ENCODE measurements at regions not wholly inside any gene's neighbourhood (a gene's known extent, or its start where the extent isn't known, plus 50 kb on each side); places are given as distances from the start of the nearest gene placed in this dataset.

- TF ChIP-seq ZFX (IDR thresholded peaks at IDR 0.05) = no peak
- TF ChIP-seq, protein P1, sequence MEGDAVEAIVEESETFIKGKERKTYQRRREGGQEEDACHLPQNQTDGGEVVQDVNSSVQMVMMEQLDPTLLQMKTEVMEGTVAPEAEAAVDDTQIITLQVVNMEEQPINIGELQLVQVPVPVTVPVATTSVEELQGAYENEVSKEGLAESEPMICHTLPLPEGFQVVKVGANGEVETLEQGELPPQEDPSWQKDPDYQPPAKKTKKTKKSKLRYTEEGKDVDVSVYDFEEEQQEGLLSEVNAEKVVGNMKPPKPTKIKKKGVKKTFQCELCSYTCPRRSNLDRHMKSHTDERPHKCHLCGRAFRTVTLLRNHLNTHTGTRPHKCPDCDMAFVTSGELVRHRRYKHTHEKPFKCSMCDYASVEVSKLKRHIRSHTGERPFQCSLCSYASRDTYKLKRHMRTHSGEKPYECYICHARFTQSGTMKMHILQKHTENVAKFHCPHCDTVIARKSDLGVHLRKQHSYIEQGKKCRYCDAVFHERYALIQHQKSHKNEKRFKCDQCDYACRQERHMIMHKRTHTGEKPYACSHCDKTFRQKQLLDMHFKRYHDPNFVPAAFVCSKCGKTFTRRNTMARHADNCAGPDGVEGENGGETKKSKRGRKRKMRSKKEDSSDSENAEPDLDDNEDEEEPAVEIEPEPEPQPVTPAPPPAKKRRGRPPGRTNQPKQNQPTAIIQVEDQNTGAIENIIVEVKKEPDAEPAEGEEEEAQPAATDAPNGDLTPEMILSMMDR (conservative IDR thresholded peaks at IDR 0.05) = no peak
- H3K27ac ChIP-seq = no peak overlapping the region
These were observed 225.5 kb downstream of the HDGFL1 start for GRCh38 chr6:22794844-22795243.

- TF ChIP-seq ZFX (IDR thresholded peaks at IDR 0.05) = no peak
- TF ChIP-seq, protein P1 (conservative IDR thresholded peaks at IDR 0.05) = no peak
- H3K27ac ChIP-seq = no peak overlapping the region
These were observed 231.1 kb downstream of the HDGFL1 start for GRCh38 chr6:22800451-22800850.

GRCh38 chr6:22801831-22802230 is 232.5 kb downstream of the HDGFL1 start:
- H3K27ac ChIP-seq = no peak overlapping the region
- TF ChIP-seq, protein P1 (conservative IDR thresholded peaks at IDR 0.05) = no peak
- TF ChIP-seq ZFX (IDR thresholded peaks at IDR 0.05) = no peak

GRCh38 chr6:22804620-22805261 is 235.4 kb downstream of the HDGFL1 start:
- H3K27ac ChIP-seq = no peak overlapping the region
- TF ChIP-seq, protein P1 (conservative IDR thresholded peaks at IDR 0.05) = no peak
- TF ChIP-seq ZFX (IDR thresholded peaks at IDR 0.05) = no peak

DNA sequence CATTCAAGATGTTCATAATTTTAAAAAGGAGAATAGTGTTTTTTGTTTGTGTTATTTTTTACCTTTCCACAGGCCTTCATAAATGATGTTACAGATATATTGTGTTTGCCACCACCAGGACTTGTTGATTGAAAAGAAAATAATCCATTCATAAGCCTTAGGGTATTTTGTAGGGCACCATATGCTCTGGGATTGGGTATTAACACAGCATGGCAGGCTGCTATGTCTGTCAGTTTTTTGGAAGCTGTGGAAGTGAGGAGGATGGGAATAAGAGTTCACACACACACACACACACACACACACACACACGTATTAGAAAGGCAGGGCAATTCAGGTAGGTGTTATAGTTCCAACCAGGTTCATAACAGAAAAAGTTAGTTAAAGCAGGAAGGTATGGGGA is 237.9 kb downstream of the HDGFL1 start:
- H3K27ac ChIP-seq = no peak overlapping the region
- TF ChIP-seq ZFX (IDR thresholded peaks at IDR 0.05) = no peak
- TF ChIP-seq, protein P1 (conservative IDR thresholded peaks at IDR 0.05) = no peak

GRCh38 chr6:22807818-22808217 is 238.5 kb downstream of the HDGFL1 start:
- TF ChIP-seq, protein P1 (conservative IDR thresholded peaks at IDR 0.05) = no peak
- no peak for TF ChIP-seq ZFX (IDR thresholded peaks at IDR 0.05)
- no peak overlapping the region for H3K27ac ChIP-seq

- TF ChIP-seq, protein P1 (conservative IDR thresholded peaks at IDR 0.05) = no peak
- TF ChIP-seq ZFX (IDR thresholded peaks at IDR 0.05) = no peak
- no peak overlapping the region for H3K27ac ChIP-seq
These were observed 239.1 kb downstream of the HDGFL1 start for GRCh38 chr6:22808466-22808865.
